ENCODE measurements at regions not wholly inside any gene's neighbourhood (a gene's known extent, or its start where the extent isn't known, plus 50 kb on each side); places are given as distances from the start of the nearest gene placed in this dataset.

- no peak for TF ChIP-seq JUN (CRISPR knock-in tag; IDR thresholded peaks at IDR 0.05)
- no peak for TF ChIP-seq CTCF (IDR thresholded peaks at IDR 0.05)
- no peak for TF ChIP-seq NR2C2 (CRISPR knock-in tag; IDR thresholded peaks at IDR 0.05)
- TF ChIP-seq TCF7 (CRISPR knock-in tag; IDR thresholded peaks at IDR 0.05; ENCODE audit: low read depth): no peak
- TF ChIP-seq NFE2L1 (CRISPR knock-in tag; IDR thresholded peaks at IDR 0.05): no peak
- TF ChIP-seq, protein P1, sequence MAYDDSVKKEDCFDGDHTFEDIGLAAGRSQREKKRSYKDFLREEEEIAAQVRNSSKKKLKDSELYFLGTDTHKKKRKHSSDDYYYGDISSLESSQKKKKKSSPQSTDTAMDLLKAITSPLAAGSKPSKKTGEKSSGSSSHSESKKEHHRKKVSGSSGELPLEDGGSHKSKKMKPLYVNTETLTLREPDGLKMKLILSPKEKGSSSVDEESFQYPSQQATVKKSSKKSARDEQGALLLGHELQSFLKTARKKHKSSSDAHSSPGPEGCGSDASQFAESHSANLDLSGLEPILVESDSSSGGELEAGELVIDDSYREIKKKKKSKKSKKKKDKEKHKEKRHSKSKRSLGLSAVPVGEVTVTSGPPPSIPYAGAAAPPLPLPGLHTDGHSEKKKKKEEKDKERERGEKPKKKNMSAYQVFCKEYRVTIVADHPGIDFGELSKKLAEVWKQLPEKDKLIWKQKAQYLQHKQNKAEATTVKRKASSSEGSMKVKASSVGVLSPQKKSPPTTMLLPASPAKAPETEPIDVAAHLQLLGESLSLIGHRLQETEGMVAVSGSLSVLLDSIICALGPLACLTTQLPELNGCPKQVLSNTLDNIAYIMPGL (CRISPR knock-in tag; IDR thresholded peaks at IDR 0.05): no peak
- TF ChIP-seq SP1 (CRISPR knock-in tag; conservative IDR thresholded peaks at IDR 0.05): no peak
- TF ChIP-seq, protein P2, sequence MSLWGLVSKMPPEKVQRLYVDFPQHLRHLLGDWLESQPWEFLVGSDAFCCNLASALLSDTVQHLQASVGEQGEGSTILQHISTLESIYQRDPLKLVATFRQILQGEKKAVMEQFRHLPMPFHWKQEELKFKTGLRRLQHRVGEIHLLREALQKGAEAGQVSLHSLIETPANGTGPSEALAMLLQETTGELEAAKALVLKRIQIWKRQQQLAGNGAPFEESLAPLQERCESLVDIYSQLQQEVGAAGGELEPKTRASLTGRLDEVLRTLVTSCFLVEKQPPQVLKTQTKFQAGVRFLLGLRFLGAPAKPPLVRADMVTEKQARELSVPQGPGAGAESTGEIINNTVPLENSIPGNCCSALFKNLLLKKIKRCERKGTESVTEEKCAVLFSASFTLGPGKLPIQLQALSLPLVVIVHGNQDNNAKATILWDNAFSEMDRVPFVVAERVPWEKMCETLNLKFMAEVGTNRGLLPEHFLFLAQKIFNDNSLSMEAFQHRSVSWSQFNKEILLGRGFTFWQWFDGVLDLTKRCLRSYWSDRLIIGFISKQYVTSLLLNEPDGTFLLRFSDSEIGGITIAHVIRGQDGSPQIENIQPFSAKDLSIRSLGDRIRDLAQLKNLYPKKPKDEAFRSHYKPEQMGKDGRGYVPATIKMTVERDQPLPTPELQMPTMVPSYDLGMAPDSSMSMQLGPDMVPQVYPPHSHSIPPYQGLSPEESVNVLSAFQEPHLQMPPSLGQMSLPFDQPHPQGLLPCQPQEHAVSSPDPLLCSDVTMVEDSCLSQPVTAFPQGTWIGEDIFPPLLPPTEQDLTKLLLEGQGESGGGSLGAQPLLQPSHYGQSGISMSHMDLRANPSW (CRISPR knock-in tag; conservative IDR thresholded peaks at IDR 0.05; ENCODE audit: low read depth): no peak
- no peak for TF ChIP-seq NR3C1 (CRISPR knock-in tag; conservative IDR thresholded peaks at IDR 0.05; ENCODE audit: low read depth)
- TF ChIP-seq, protein P3, sequence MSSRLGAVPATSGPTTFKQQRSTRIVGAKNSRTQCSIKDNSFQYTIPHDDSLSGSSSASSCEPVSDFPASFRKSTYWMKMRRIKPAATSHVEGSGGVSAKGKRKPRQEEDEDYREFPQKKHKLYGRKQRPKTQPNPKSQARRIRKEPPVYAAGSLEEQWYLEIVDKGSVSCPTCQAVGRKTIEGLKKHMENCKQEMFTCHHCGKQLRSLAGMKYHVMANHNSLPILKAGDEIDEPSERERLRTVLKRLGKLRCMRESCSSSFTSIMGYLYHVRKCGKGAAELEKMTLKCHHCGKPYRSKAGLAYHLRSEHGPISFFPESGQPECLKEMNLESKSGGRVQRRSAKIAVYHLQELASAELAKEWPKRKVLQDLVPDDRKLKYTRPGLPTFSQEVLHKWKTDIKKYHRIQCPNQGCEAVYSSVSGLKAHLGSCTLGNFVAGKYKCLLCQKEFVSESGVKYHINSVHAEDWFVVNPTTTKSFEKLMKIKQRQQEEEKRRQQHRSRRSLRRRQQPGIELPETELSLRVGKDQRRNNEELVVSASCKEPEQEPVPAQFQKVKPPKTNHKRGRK (CRISPR knock-in tag; IDR thresholded peaks at IDR 0.05; ENCODE audit: borderline replicate concordance): no peak
- no peak for TF ChIP-seq KAT7 (CRISPR knock-in tag; IDR thresholded peaks at IDR 0.05; ENCODE audit: borderline replicate concordance)
Measured at GRCh38 chr5:2983583-2984300, 232.3 kb upstream of the IRX2 start.

Measured in WTC11 (cell line).